CD4-positive, alpha-beta memory T cell (primary cell): ENCODE measurements at regions not wholly inside any gene's neighbourhood (a gene's known extent, or its start where the extent isn't known, plus 50 kb on each side); places are given as distances from the start of the nearest gene placed in this dataset.

Experiments
- CTCF ChIA-PET: fragments of 350-600 bp; sonication (Branson Sonifier 250); formaldehyde crosslinking; loops from one replicate; lab custom pipeline; 2021; ENCODE audit warnings: inconsistent platforms; ENCODE audit not compliant: partially characterized antibody; lab: Charles Lee
- POLR2A ChIA-PET: fragments of 350-600 bp; sonication (Branson Sonifier 250); formaldehyde crosslinking; loops from one replicate; lab custom pipeline; 2021; ENCODE audit not compliant: partially characterized antibody; lab: Charles Lee
- DNase-seq, 5 donors: peaks; one replicate each; pipeline versions ENCODE4 v3.0.0 to v3.0.0-alpha.2; 2020 to 2022; ENCODE audit warnings: mixed read lengths in 1 of 5
- H3K27ac ChIP-seq: one replicate; pipeline ENCODE4 v1.7.0; 2013; ENCODE audit warnings: low read depth, low read length
- H3K27me3 ChIP-seq: 2 replicates; pipeline ENCODE4 v1.7.0; 2013; ENCODE audit warnings: mild to moderate bottlenecking, low read length, moderate library complexity; ENCODE audit not compliant: insufficient read depth
- H3K36me3 ChIP-seq: 2 replicates; pipeline ENCODE4 v1.7.0; 2013; ENCODE audit warnings: mild to moderate bottlenecking, low read length, moderate library complexity; ENCODE audit not compliant: insufficient read depth
- H3K4me1 ChIP-seq: 2 replicates; pipeline ENCODE4 v1.7.0; 2013; ENCODE audit warnings: mild to moderate bottlenecking, low read length, moderate library complexity; ENCODE audit not compliant: insufficient read depth
- H3K4me3 ChIP-seq, 2 donors: one replicate each; pipeline ENCODE4 v1.7.0; 2013; ENCODE audit warnings: low read length in 2 of 2, mild to moderate bottlenecking in 1 of 2
- H3K9me3 ChIP-seq, 2 donors: one replicate each; pipeline ENCODE4 v1.7.0; 2013; ENCODE audit warnings: low read length in 2 of 2, control low read depth in 1 of 2; ENCODE audit not compliant: control insufficient read depth in 1 of 2
- H3K27ac Mint-ChIP-seq, 7 donors: one replicate each; pipeline ENCODE4 v1.8.0; 2020 to 2021; ENCODE audit warnings: mixed read lengths in 7 of 7, mild to moderate bottlenecking in 6 of 7, inconsistent platforms in 3 of 7, moderate library complexity in 3 of 7
- H3K27me3 Mint-ChIP-seq, 2 donors: one replicate each; pipeline ENCODE4 v1.8.0; 2020 to 2021; ENCODE audit warnings: mixed read lengths in 2 of 2
- H3K36me3 Mint-ChIP-seq, 2 donors: one replicate each; pipeline ENCODE4 v1.8.0; 2020 to 2021; ENCODE audit warnings: mixed read lengths in 2 of 2, inconsistent platforms in 1 of 2, mild to moderate bottlenecking in 1 of 2
- H3K4me1 Mint-ChIP-seq, 4 donors: one replicate each; pipeline ENCODE4 v1.8.0; 2020 to 2021; ENCODE audit warnings: mixed read lengths in 4 of 4, mild to moderate bottlenecking in 1 of 4
- H3K4me3 Mint-ChIP-seq, 8 donors: one replicate each; pipeline ENCODE4 v1.8.0; 2020 to 2021; ENCODE audit warnings: mixed read lengths in 8 of 8, mild to moderate bottlenecking in 7 of 8, moderate library complexity in 6 of 8, inconsistent platforms in 3 of 8
- H3K9me3 Mint-ChIP-seq, 8 donors: one replicate each; pipeline ENCODE4 v1.8.0; 2020 to 2021; ENCODE audit warnings: mixed read lengths in 8 of 8, mild to moderate bottlenecking in 5 of 8, inconsistent platforms in 3 of 8, moderate library complexity in 1 of 8
- intact Hi-C: fragments of 100-400 bp; cut with micrococcal nuclease; formaldehyde crosslinking; loops from one replicate; pipeline ENCODE4 v1.15.1; 2023

DNA sequence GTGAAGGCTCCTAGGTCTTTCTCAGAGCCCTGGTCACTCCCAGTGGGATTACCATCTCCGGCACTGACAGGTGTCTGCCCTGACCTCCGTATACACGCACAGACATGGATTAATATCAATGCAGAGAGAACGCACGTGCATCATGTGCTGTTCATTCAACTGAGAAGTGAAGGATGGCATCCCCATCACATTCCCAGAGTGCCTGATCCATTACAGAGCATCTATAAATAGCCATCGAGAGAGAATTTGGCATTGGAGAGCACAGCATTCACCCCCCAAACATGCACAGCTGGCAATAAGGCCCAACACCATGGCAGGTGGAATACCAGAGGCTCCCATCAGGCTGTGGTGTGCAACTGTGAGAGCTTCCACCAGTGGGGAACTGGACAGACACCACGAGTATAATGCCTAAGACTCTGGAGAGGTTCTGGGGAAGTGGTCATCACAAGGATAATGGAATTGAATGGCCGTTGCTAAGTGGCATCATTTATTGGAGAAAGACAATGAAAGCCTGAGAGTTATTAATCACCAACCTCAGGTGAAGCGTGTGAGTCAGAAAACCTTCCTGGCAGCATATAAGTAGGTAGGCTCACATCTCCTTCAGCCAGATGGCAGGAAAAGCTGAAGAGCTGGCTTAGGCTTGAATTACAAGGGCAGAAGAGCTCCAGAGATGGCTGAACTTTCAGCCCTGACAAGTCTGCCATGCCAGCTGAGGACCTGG is 244.5 kb upstream of the ID2 start:
- H3K27me3 Mint-ChIP-seq, result no peaks in the 10 kb centered on the region
- peaks cover 15 to 46% (median 28%) of the 10 kb centered on the region in 4 donors for H3K4me1 Mint-ChIP-seq
- no peak overlapping the region for H3K4me3 Mint-ChIP-seq
- no peak for DNase-seq
- POLR2A ChIA-PET, result no interaction called here
- Histone ChIP-seq H3K4me1 (peaks cover 28% of the 10 kb centered on the region), H3K27ac (no peak overlapping the region), H3K36me3 (no peaks in the 10 kb centered on the region), H3K27me3 (no peaks in the 10 kb centered on the region), H3K9me3 (no peaks in the 10 kb centered on the region), H3K4me3 (no peak overlapping the region)
- CTCF ChIA-PET, result no interaction called here
- H3K36me3 Mint-ChIP-seq, result peaks cover 5 to 23% of the 10 kb centered on the region in 2 donors
- H3K27ac Mint-ChIP-seq, result peak overlapping the region in 1 of 7 donors; percentile 14
- intact Hi-C loops, result no loop called here
- peaks cover 0 to 1% (median 0%) of the 10 kb centered on the region in 8 donors for H3K9me3 Mint-ChIP-seq

DNA sequence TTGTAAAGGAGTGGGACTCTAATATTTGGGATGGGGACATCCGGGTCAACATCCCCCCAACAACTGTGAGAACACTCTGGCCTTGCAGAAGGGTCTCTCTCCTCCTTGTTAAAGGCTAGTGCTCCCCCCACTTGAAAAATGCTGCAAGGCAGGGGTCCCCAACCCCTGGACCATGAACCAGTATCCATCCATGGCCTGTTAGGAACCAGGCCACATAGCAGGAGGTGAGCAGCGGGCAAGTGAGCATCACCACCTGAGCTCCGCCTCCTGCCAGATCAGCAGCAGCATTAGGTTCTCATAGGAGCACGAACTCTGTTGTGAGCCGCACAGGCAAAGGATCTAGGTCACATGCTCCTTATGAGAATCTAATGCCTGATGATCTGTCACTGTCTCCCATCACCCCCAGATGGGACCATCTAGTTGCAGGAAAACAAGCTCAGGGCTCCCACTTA is 243.9 kb upstream of the ID2 start:
- ChIA-PET POLR2A (interaction anchor here (1.3 kb wide), 1 partner anchor 106 kb away, joined by 3 read pairs; no protein-coding TSS in a partner anchor), CTCF (no interaction called here)
- intact Hi-C loops, result no loop called here
- H3K27me3 ChIP-seq, result no peaks in the 10 kb centered on the region
- H3K4me3 Mint-ChIP-seq, result no peak overlapping the region
- no peak for DNase-seq
- peaks cover 0 to 1% (median 0%) of the 10 kb centered on the region in 8 donors for H3K9me3 Mint-ChIP-seq
- H3K4me1 ChIP-seq, result peaks cover 24% of the 10 kb centered on the region
- H3K27me3 Mint-ChIP-seq, result no peaks in the 10 kb centered on the region
- no peak overlapping the region for H3K4me3 ChIP-seq
- H3K36me3 ChIP-seq, result no peaks in the 10 kb centered on the region
- H3K4me1 Mint-ChIP-seq, result peaks cover 12 to 45% (median 24%) of the 10 kb centered on the region in 4 donors
- peaks cover 5 to 23% of the 10 kb centered on the region in 2 donors for H3K36me3 Mint-ChIP-seq
- no peak overlapping the region for H3K27ac ChIP-seq
- no peaks in the 10 kb centered on the region for H3K9me3 ChIP-seq
- no peak overlapping the region for H3K27ac Mint-ChIP-seq

DNA sequence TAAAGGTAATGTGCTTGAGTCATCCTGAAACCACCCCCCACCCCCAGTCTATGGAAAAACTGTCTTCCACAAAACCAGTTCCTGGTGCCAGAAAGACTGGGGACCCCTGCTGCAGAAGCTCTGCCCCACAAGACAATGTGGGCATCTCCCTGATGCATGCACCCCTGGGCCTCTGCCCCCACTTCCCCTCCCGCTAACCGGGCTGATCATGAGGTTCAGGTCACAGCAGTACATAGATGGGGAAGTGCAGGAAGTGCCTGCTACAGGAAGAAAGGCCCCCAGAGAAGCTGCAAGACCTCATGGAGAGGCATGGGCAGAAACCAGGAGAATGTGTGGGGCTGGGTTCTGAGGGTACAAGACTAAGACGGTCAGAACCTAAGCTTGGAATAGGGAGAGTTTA is 243.4 kb upstream of the ID2 start:
- H3K27ac ChIP-seq, result no peak overlapping the region
- Mint-ChIP-seq H3K27ac (peak overlapping the region in 3 of 7 donors; percentile 60 to 66 (median 61)), H3K36me3 (peaks cover 5 to 23% of the 10 kb centered on the region in 2 donors), H3K4me3 (peak overlapping the region in 1 of 8 donors; percentile 50), H3K27me3 (no peaks in the 10 kb centered on the region), H3K9me3 (peaks cover 0 to 1% (median 0%) of the 10 kb centered on the region in 8 donors), H3K4me1 (peaks cover 14 to 41% (median 23%) of the 10 kb centered on the region in 4 donors)
- no peak overlapping the region for H3K4me3 ChIP-seq
- intact Hi-C loops, result no loop called here
- no peaks in the 10 kb centered on the region for H3K36me3 ChIP-seq
- H3K27me3 ChIP-seq, result no peaks in the 10 kb centered on the region
- peaks cover 19% of the 10 kb centered on the region for H3K4me1 ChIP-seq
- H3K9me3 ChIP-seq, result no peaks in the 10 kb centered on the region
- ChIA-PET CTCF (no interaction called here), POLR2A (interaction anchor here (1.3 kb wide), 1 partner anchor 106 kb away, joined by 3 read pairs; no protein-coding TSS in a partner anchor)
- no peak for DNase-seq

DNA sequence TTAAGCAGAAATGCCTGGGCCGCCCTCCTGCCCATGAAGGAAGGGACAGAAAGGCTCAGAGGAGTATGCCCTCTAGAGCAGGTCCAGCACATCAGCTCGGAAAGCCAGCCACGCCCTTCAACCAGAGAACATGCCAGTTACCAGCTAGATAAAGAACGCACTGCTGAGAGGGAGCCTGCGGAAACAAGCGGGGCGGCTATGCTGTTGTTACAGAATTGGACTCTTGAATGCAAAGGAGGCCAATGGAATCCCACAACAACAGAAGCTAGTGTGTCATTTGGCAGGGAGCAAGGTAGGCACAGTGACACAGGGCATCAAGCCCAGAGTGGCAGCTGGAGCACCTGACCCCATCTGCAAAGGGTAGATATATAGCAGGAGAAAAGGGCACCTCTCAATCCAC is 242.9 kb upstream of the ID2 start:
- no peak overlapping the region for H3K27ac ChIP-seq
- H3K4me1 ChIP-seq, result peaks cover 13% of the 10 kb centered on the region
- intact Hi-C loops, result no loop called here
- no peak overlapping the region for H3K4me3 ChIP-seq
- POLR2A ChIA-PET, result interaction anchor here (1.3 kb wide), 1 partner anchor 105 kb away, joined by 3 read pairs; no protein-coding TSS in a partner anchor
- Mint-ChIP-seq H3K9me3 (peaks cover 0 to 1% (median 0%) of the 10 kb centered on the region in 8 donors), H3K27me3 (no peaks in the 10 kb centered on the region), H3K4me3 (peak overlapping the region in 1 of 8 donors; percentile 20), H3K4me1 (peaks cover 13 to 36% (median 21%) of the 10 kb centered on the region in 4 donors), H3K27ac (peak overlapping the region in 1 of 7 donors; percentile 5), H3K36me3 (peaks cover 5 to 23% of the 10 kb centered on the region in 2 donors)
- no peaks in the 10 kb centered on the region for H3K27me3 ChIP-seq
- H3K9me3 ChIP-seq, result no peaks in the 10 kb centered on the region
- no peaks in the 10 kb centered on the region for H3K36me3 ChIP-seq
- no peak for DNase-seq
- CTCF ChIA-PET, result no interaction called here

DNA sequence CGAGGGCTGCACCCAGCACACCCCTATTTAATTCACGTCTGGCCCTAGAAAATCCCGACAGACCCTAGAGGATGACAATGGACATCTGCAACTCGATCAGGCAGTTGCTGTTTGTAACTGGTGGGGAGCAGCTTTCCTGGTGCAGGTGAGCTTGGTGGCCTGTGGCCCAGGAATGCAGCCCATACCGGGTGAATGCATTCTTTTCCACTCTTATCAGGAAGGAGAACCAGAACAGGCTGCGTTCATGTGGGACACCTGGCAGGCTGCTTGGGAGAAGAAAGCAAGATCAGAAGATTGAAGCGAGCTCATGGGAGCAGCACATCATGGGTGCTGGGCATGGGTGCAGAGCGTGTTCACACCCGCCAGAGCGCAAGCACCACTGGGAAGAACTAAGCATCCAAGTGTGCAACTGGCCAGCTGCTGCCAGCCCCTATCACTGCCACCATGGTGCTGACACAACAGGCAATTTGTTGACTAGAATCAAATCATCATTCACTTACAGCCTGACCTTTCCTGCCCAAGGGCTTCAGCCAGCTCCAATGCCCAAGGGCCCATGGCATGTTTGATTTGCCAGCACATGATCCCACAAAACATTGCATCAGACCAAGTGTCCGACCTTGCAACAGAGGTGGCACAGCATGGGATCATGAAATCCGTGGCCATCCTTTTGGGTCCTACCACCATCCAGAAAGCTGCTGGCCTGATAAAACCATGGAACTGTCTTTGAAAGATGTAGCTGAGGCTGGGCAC is 241.7 kb upstream of the ID2 start:
- ChIA-PET POLR2A (no interaction called here), CTCF (interaction anchor here (0.9 kb wide), 1 partner anchor 105 kb away, joined by 3 read pairs; no protein-coding TSS in a partner anchor)
- H3K9me3 Mint-ChIP-seq, result peaks cover 0 to 1% (median 0%) of the 10 kb centered on the region in 8 donors
- intact Hi-C loops, result no loop called here
- Histone ChIP-seq H3K4me1 (peaks cover 12% of the 10 kb centered on the region), H3K27me3 (no peaks in the 10 kb centered on the region), H3K9me3 (no peaks in the 10 kb centered on the region), H3K36me3 (no peaks in the 10 kb centered on the region), H3K27ac (no peak overlapping the region), H3K4me3 (no peak overlapping the region)
- DNase-seq, result no peak
- H3K27me3 Mint-ChIP-seq, result no peaks in the 10 kb centered on the region
- H3K4me3 Mint-ChIP-seq, result no peak overlapping the region
- H3K36me3 Mint-ChIP-seq, result peaks cover 5 to 19% of the 10 kb centered on the region in 2 donors
- peaks cover 12 to 30% (median 20%) of the 10 kb centered on the region in 4 donors for H3K4me1 Mint-ChIP-seq
- no peak overlapping the region for H3K27ac Mint-ChIP-seq

DNA sequence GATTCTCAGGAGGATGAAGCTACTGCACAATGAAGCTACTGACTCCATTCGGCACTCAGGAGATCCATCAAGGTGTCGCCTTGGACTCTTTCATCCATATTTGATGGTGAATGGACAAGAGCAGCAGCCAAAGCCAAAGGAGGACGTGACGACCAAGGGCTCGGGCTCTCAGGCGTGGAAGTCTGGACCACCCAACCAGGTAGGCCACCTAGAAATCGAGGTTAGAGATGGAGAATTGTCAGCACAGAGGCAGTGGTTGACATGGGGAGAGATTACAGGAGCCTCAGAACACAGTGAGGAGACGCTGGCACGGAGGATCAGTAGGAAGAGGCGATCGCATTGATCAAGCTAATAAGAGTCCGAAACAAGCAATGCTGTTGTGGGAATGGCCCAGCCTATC is 240.5 kb upstream of the ID2 start:
- intact Hi-C loops, result no loop called here
- DNase-seq, result no peak
- POLR2A ChIA-PET, result no interaction called here
- Mint-ChIP-seq H3K4me1 (peaks cover 9 to 30% (median 19%) of the 10 kb centered on the region in 4 donors), H3K27me3 (no peaks in the 10 kb centered on the region), H3K9me3 (peaks cover 0 to 1% (median 0%) of the 10 kb centered on the region in 8 donors), H3K36me3 (peaks cover 5 to 18% of the 10 kb centered on the region in 2 donors), H3K27ac (peak overlapping the region in 1 of 7 donors; percentile 27), H3K4me3 (no peak overlapping the region)
- Histone ChIP-seq H3K36me3 (no peaks in the 10 kb centered on the region), H3K4me3 (no peak overlapping the region), H3K27me3 (no peaks in the 10 kb centered on the region), H3K27ac (no peak overlapping the region), H3K4me1 (peaks cover 12% of the 10 kb centered on the region), H3K9me3 (no peaks in the 10 kb centered on the region)
- CTCF ChIA-PET, result no interaction called here

DNA sequence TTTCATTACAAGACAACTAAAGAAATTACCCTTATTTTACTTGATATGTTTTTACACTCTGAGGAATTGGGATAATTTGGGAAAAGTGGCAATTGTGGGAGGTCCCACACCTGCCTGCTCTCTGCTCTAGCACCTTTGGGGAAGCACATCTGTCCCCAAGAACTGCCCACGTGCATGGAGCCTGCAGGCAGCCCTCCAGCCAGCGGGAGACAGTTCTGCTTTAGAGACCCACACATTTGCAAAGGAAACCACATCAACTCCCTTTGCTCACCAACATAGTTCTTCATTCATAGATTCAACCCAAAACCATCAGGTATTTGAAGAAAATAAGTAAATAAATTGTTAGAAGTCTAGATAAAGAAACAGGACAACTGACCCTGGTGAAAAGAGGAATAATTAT is 239.9 kb upstream of the ID2 start:
- peaks cover 9 to 30% (median 19%) of the 10 kb centered on the region in 4 donors for H3K4me1 Mint-ChIP-seq
- Histone ChIP-seq H3K27ac (no peak overlapping the region), H3K4me3 (no peak overlapping the region), H3K36me3 (no peaks in the 10 kb centered on the region), H3K27me3 (no peaks in the 10 kb centered on the region), H3K4me1 (peaks cover 12% of the 10 kb centered on the region), H3K9me3 (no peaks in the 10 kb centered on the region)
- H3K27me3 Mint-ChIP-seq, result no peaks in the 10 kb centered on the region
- H3K36me3 Mint-ChIP-seq, result peaks cover 5 to 18% of the 10 kb centered on the region in 2 donors
- POLR2A ChIA-PET, result no interaction called here
- no peak overlapping the region for H3K4me3 Mint-ChIP-seq
- no peak for DNase-seq
- CTCF ChIA-PET, result no interaction called here
- peaks cover 0 to 1% (median 0%) of the 10 kb centered on the region in 8 donors for H3K9me3 Mint-ChIP-seq
- H3K27ac Mint-ChIP-seq, result peak overlapping the region in 1 of 7 donors; percentile 57
- intact Hi-C loops, result no loop called here
